ENCODE measurements at regions not wholly inside any gene's neighbourhood (a gene's known extent, or its start where the extent isn't known, plus 50 kb on each side); places are given as distances from the start of the nearest gene placed in this dataset.

DNA sequence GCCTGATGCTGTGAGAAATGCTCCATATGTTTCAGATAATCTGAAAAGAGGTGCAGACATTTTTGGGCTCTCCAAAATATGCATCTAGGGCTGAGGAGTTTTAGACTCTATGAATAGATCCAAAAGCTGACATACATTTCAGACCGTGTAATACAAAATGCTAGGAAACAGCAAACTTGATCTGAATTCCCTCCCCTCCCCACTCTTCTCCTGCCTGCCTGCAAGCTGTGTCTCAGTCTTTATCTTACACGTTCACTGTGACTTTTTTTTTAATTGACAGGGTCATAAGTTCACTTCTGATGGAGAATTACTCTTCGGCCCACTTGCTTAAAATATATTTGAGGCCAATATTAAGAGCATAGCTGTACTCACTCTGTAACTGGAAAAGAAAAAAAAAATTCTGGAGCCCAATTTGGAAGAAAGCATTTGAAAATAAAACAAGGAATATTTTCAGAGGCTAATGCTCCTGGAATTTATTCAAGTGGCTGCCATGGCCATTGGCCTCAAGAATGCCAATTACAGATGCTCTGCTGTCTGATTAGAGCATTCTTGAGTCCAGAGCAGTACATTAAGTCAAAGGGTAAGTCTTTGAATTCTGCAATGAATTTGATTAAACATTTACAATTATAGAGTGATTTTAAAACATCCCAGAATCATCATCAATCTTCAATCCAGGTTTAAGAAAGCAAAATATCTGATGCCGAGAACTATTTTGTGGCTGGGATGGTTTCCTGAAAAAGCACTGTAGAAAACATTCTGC, 146.2 kb upstream of the SEMA6D start:
- dilution Hi-C loops (cut with HindIII; ENCODE audit: low sequenced_read_pairs, unreplicated experiment): no loop called here
- POLR2A ChIA-PET (ENCODE audit: unreplicated experiment): no interaction called here

More for the DNA sequence above, 146.2 kb upstream of the SEMA6D start:
- H2AFZ ChIP-seq (replicated peaks; ENCODE audit: low read length, poor library complexity): peak overlapping the region; percentile 43
- H2BK120ac ChIP-seq (ENCODE audit: low read depth, low read length): no peak overlapping the region
- no peak for TF ChIP-seq SMC3 (IDR thresholded peaks at IDR 0.05; ENCODE audit: low read depth, low read length)
- TF ChIP-seq RAD21 (IDR thresholded peaks at IDR 0.05; ENCODE audit: low read length): no peak
- TF ChIP-seq BHLHE40 (IDR thresholded peaks at IDR 0.05; ENCODE audit: low read depth, low read length): no peak
- TF ChIP-seq FOS (IDR thresholded peaks at IDR 0.05; ENCODE audit: low read depth, low read length): no peak
- TF ChIP-seq, protein P1, sequence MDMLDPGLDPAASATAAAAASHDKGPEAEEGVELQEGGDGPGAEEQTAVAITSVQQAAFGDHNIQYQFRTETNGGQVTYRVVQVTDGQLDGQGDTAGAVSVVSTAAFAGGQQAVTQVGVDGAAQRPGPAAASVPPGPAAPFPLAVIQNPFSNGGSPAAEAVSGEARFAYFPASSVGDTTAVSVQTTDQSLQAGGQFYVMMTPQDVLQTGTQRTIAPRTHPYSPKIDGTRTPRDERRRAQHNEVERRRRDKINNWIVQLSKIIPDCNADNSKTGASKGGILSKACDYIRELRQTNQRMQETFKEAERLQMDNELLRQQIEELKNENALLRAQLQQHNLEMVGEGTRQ (IDR thresholded peaks at IDR 0.05; ENCODE audit: low read depth, low read length): no peak
- no peak for TF ChIP-seq MAFK (IDR thresholded peaks at IDR 0.05; ENCODE audit: low read depth, low read length)
- TF ChIP-seq MAZ (IDR thresholded peaks at IDR 0.05; ENCODE audit: borderline replicate concordance, low read depth, low read length): no peak
- no peak for TF ChIP-seq CEBPB (IDR thresholded peaks at IDR 0.05; ENCODE audit: low read depth, low read length)
- TF ChIP-seq MXI1 (IDR thresholded peaks at IDR 0.05; ENCODE audit: borderline replicate concordance, low read depth, low read length): no peak
- TF ChIP-seq RFX5 (IDR thresholded peaks at IDR 0.05; ENCODE audit: low read depth, low read length): no peak
- TF ChIP-seq, protein P2, sequence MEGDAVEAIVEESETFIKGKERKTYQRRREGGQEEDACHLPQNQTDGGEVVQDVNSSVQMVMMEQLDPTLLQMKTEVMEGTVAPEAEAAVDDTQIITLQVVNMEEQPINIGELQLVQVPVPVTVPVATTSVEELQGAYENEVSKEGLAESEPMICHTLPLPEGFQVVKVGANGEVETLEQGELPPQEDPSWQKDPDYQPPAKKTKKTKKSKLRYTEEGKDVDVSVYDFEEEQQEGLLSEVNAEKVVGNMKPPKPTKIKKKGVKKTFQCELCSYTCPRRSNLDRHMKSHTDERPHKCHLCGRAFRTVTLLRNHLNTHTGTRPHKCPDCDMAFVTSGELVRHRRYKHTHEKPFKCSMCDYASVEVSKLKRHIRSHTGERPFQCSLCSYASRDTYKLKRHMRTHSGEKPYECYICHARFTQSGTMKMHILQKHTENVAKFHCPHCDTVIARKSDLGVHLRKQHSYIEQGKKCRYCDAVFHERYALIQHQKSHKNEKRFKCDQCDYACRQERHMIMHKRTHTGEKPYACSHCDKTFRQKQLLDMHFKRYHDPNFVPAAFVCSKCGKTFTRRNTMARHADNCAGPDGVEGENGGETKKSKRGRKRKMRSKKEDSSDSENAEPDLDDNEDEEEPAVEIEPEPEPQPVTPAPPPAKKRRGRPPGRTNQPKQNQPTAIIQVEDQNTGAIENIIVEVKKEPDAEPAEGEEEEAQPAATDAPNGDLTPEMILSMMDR (conservative IDR thresholded peaks at IDR 0.05; ENCODE audit: low read depth, low read length): no peak
- no peak for TF ChIP-seq NFE2L2 (IDR thresholded peaks at IDR 0.05; ENCODE audit: low read depth, low read length)
- no peak for TF ChIP-seq RCOR1 (IDR thresholded peaks at IDR 0.05; ENCODE audit: insufficient replicate concordance, low read length)
- TF ChIP-seq, protein P3, sequence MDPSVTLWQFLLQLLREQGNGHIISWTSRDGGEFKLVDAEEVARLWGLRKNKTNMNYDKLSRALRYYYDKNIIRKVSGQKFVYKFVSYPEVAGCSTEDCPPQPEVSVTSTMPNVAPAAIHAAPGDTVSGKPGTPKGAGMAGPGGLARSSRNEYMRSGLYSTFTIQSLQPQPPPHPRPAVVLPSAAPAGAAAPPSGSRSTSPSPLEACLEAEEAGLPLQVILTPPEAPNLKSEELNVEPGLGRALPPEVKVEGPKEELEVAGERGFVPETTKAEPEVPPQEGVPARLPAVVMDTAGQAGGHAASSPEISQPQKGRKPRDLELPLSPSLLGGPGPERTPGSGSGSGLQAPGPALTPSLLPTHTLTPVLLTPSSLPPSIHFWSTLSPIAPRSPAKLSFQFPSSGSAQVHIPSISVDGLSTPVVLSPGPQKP (IDR thresholded peaks at IDR 0.05; ENCODE audit: borderline replicate concordance, low read depth, low read length): no peak
- TF ChIP-seq POLR2A (IDR thresholded peaks at IDR 0.05; ENCODE audit: low read depth, low read length): no peak
- TF ChIP-seq CHD1 (IDR thresholded peaks at IDR 0.05; ENCODE audit: low read depth, low read length): no peak
- no peaks in the 10 kb centered on the region for H4K20me1 ChIP-seq (ENCODE audit: insufficient read depth, low read length)
- H3K4me2 ChIP-seq (ENCODE audit: low read depth, low read length): no peak overlapping the region
- no peaks in the 10 kb centered on the region for H3K36me3 ChIP-seq (ENCODE audit: control insufficient read depth, insufficient read depth, low read length)
- no peak overlapping the region for H3K4ac ChIP-seq (ENCODE audit: low read depth, low read length)
- no peaks in the 10 kb centered on the region for H3K4me1 ChIP-seq (ENCODE audit: control insufficient read depth, insufficient read depth, low read length)
- ATAC-seq (ENCODE audit: low read depth) (no peak), DNase-seq (no peak)
- H2AK5ac ChIP-seq (ENCODE audit: low read depth, low read length): no peak overlapping the region
- no peak overlapping the region for H3K9ac ChIP-seq (ENCODE audit: low read depth, low read length)
- H3K18ac ChIP-seq (ENCODE audit: low read depth, low read length): no peak overlapping the region
- no peak overlapping the region for H2AK9ac ChIP-seq (replicated peaks; ENCODE audit: low read depth, low read length, poor library complexity)
- H3K23ac ChIP-seq (ENCODE audit: low read depth, low read length): no peak overlapping the region
- H3K4me3 ChIP-seq (ENCODE audit: insufficient read depth, low read depth, low read length): no peak overlapping the region
- no peaks in the 10 kb centered on the region for H3K27me3 ChIP-seq (ENCODE audit: control insufficient read depth, insufficient read depth, low read length)
- no CpG with 5 or more reads among the region's 4 CpGs for WGBS, 2 experiments (ENCODE audit: extremely low coverage in 2 of 2, insufficient read length in 1 of 2)
- intact Hi-C loops (cut with micrococcal nuclease): loop anchor here (10.0 kb wide), 1 partner anchor 144 kb away; the partner anchor contains the start of gene SEMA6D
- CTCF ChIA-PET: interaction anchor here (0.7 kb wide), 1 partner anchor 98 kb away, joined by 3 read pairs; no protein-coding TSS in a partner anchor
- no TSS peak for BruUV-seq (replicated peaks)
- no peak overlapping the region for H2BK20ac ChIP-seq (ENCODE audit: low read depth, low read length)
- no peak overlapping the region for H3K56ac ChIP-seq (ENCODE audit: extremely low read depth, insufficient read depth, low read length)
- H2BK5ac ChIP-seq (ENCODE audit: low read depth, low read length, poor library complexity, severe bottlenecking): no peak overlapping the region
- H4K8ac ChIP-seq (ENCODE audit: low read depth in 2 of 2, low read length in 2 of 2): no peak overlapping the region
- no peaks in the 10 kb centered on the region for H3K79me1 ChIP-seq (ENCODE audit: low read depth in 1 of 2, low read length in 2 of 2)
- no peaks in the 10 kb centered on the region for H3K9me1 ChIP-seq (ENCODE audit: insufficient read depth, low read length)
- H2BK15ac ChIP-seq (ENCODE audit: low read depth, low read length): no peak overlapping the region
- no peak overlapping the region for H3K27ac ChIP-seq (ENCODE audit: insufficient read depth, low read length)
- in situ Hi-C loops (cut with MboI; ENCODE audit: low sequenced_read_pairs): no loop called here
- H3K9me3 ChIP-seq (ENCODE audit: control insufficient read depth, insufficient read depth, low read length): no peaks in the 10 kb centered on the region
- H3K14ac ChIP-seq (replicated peaks; ENCODE audit: low read depth, low read length): no peak overlapping the region
- H4K5ac ChIP-seq (ENCODE audit: low read depth, low read length): no peak overlapping the region
- no peak overlapping the region for H4K91ac ChIP-seq (ENCODE audit: insufficient read depth, low read depth, low read length)

All from IMR-90 (cell line).